Neuronal stem cell (in vitro differentiated cells): ENCODE measurements at regions not wholly inside any gene's neighbourhood (a gene's known extent, or its start where the extent isn't known, plus 50 kb on each side); places are given as distances from the start of the nearest gene placed in this dataset.
"Not testable (repeated sequence)": the region's sequence is repeated elsewhere in the genome, so short reads cannot be mapped to it uniquely, and the experiment has no call there.

Experiments used
- DNase-seq: peaks from one replicate; pipeline ENCODE4 v3.0.0-alpha.2; 2013; ENCODE audit warnings: low spot score
- H2AFZ ChIP-seq: one replicate; pipeline ENCODE4 v1.6.1; 2013; ENCODE audit warnings: mild to moderate bottlenecking, low read length, inconsistent platforms
- H2AK5ac ChIP-seq: 2 replicates; pipeline ENCODE4 v1.6.1; 2013; ENCODE audit warnings: low read depth, mild to moderate bottlenecking, inconsistent platforms, low read length, moderate library complexity, mixed read lengths
- H2BK120ac ChIP-seq: 2 replicates; pipeline ENCODE4 v1.6.1; 2013; ENCODE audit warnings: low read depth, mild to moderate bottlenecking, inconsistent platforms, low read length, moderate library complexity, mixed read lengths
- H2BK12ac ChIP-seq: one replicate; pipeline ENCODE4 v1.6.1; 2013; ENCODE audit warnings: low read length, inconsistent platforms
- H2BK15ac ChIP-seq: 2 replicates; pipeline ENCODE4 v1.6.1; 2013; ENCODE audit warnings: mild to moderate bottlenecking, low read length, inconsistent platforms, mixed read lengths
- H2BK5ac ChIP-seq: one replicate; pipeline ENCODE4 v1.6.1; 2013; ENCODE audit warnings: inconsistent platforms, mild to moderate bottlenecking, low read length, moderate library complexity
- H3K14ac ChIP-seq: one replicate; pipeline ENCODE4 v1.6.1; 2013; ENCODE audit warnings: low read length, inconsistent platforms
- H3K18ac ChIP-seq: 2 replicates; pipeline ENCODE4 v1.6.1; 2013; ENCODE audit warnings: low read length, inconsistent platforms
- H3K23ac ChIP-seq: 2 replicates; pipeline ENCODE4 v1.6.1; 2013; ENCODE audit warnings: low read depth, mild to moderate bottlenecking, mixed read lengths, low read length, inconsistent platforms; ENCODE audit not compliant: poor library complexity
- H3K27ac ChIP-seq: replicated peaks from 3 replicates; pipeline ENCODE4 v1.5.1; 2013; ENCODE audit warnings: low read length, inconsistent platforms
- H3K27me3 ChIP-seq, 3 experiments: 2 replicates each; pipeline ENCODE4 v1.6.1; 2013; ENCODE audit warnings: low read length in 3 of 3, mild to moderate bottlenecking in 2 of 3, inconsistent platforms in 1 of 3, low read depth in 1 of 3, mixed read lengths in 1 of 3, moderate library complexity in 1 of 3; ENCODE audit not compliant: control insufficient read depth in 3 of 3, insufficient read depth in 3 of 3
- H3K36me3 ChIP-seq, 2 donors: replicated peaks in 1 of 2; 2 replicates each; pipeline ENCODE4 v1.6.1; 2013; ENCODE audit warnings: low read length in 2 of 2; ENCODE audit not compliant: control insufficient read depth in 2 of 2, insufficient read depth in 2 of 2
- H3K4ac ChIP-seq: 2 replicates; pipeline ENCODE4 v1.6.1; 2013; ENCODE audit warnings: inconsistent platforms, mild to moderate bottlenecking, low read length, moderate library complexity
- H3K4me1 ChIP-seq, 2 donors: 1 replicate in 1 of 2; 2 replicates in 1 of 2; pipeline ENCODE4 v1.6.1; 2013; ENCODE audit warnings: low read length in 2 of 2, low read depth in 1 of 2; ENCODE audit not compliant: control insufficient read depth in 2 of 2, insufficient read depth in 1 of 2
- H3K4me2 ChIP-seq: one replicate; pipeline ENCODE4 v1.6.1; 2013; ENCODE audit warnings: mild to moderate bottlenecking, low read length, inconsistent platforms; ENCODE audit not compliant: insufficient read depth, poor library complexity, severe bottlenecking
- H3K4me3 ChIP-seq, 2 donors: 2 replicates each; pipeline ENCODE4 v1.5.1; 2013; ENCODE audit warnings: low read length in 2 of 2, mild to moderate bottlenecking in 2 of 2, inconsistent platforms in 1 of 2, moderate library complexity in 1 of 2
- H3K79me1 ChIP-seq: one replicate; pipeline ENCODE4 v1.6.1; 2013; ENCODE audit warnings: low read depth, mild to moderate bottlenecking, inconsistent platforms, low read length, moderate library complexity
- H3K9ac ChIP-seq: one replicate; pipeline ENCODE4 v1.6.1; 2013; ENCODE audit warnings: mild to moderate bottlenecking, low read depth, low read length, inconsistent platforms; ENCODE audit not compliant: poor library complexity
- H3K9me3 ChIP-seq, 2 donors: replicated peaks in 1 of 2; 2 replicates each; pipeline versions ENCODE3 to v1.6.1; 2013; ENCODE audit warnings: low read length in 2 of 2, mild to moderate bottlenecking in 2 of 2, inconsistent platforms in 1 of 2, low read depth in 1 of 2, mixed read lengths in 1 of 2, moderate library complexity in 1 of 2; ENCODE audit not compliant: control insufficient read depth in 2 of 2, insufficient read depth in 1 of 2
- H4K8ac ChIP-seq: one replicate; pipeline ENCODE4 v1.6.1; 2013; ENCODE audit warnings: low read depth, mild to moderate bottlenecking, inconsistent platforms, low read length, moderate library complexity
- H4K91ac ChIP-seq: one replicate; pipeline ENCODE4 v1.6.1; 2013; ENCODE audit warnings: low read length, low read depth, mild to moderate bottlenecking, inconsistent platforms; ENCODE audit not compliant: poor library complexity
- WGBS, 2 donors: extraction: QIAGEN DNeasy Blood & Tissue Kit; methylation state at CpG; one replicate each; pipeline ENCODE4 v1.1.7; 2013; ENCODE audit warnings: missing lambda C conversion rate in 2 of 2, mixed read lengths in 1 of 2; ENCODE audit not compliant: insufficient read length in 2 of 2, insufficient replicate concordance in 1 of 2; ENCODE audit errors: extremely low coverage in 2 of 2; 5-methylcytosine and 5-hydroxymethylcytosine counted together

DNA sequence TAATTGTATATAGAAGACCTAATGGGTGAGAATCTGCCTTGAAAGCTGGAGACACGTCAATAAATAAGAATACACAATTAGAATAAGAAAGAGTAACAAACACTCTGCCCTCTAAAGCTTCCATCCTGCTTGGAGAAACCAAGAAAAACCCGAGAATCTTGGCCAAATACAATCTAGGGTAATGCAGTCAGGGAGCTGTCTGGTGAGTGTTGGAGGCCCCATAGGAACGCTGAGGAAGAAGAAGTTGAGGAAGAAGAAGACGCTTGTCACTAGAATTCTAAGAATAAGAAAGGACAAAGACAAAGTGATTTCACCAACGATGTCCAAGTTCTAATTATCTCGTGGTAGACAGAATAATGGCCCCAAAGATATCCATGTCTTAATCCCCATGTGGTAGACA, 4485.9 kb upstream of the OR11H1 start:
- Histone ChIP-seq H2AFZ (no peak overlapping the region), H3K4me2 (no peak overlapping the region), H3K4me1 (no peaks in the 10 kb centered on the region), H3K9ac (no peak overlapping the region), H3K23ac (no peak overlapping the region), H3K79me1 (no peaks in the 10 kb centered on the region), H3K27me3 (no peaks in the 10 kb centered on the region), H3K4ac (no peak overlapping the region), H4K91ac (no peak overlapping the region), H3K36me3 (no peaks in the 10 kb centered on the region), H4K8ac (no peak overlapping the region), H2BK12ac (no peak overlapping the region), H3K14ac (no peak overlapping the region), H3K4me3 (no peak overlapping the region), H2BK15ac (no peak overlapping the region), H2AK5ac (no peak overlapping the region), H3K27ac (no peak overlapping the region), H3K18ac (no peak overlapping the region), H3K9me3 (peaks cover 0 to 6% of the 10 kb centered on the region in 2 donors), H2BK120ac (no peak overlapping the region), H2BK5ac (no peak overlapping the region)
- WGBS, 2 donors = no CpG with 5 or more reads among the region's 6 CpGs
- no peak for DNase-seq

DNA sequence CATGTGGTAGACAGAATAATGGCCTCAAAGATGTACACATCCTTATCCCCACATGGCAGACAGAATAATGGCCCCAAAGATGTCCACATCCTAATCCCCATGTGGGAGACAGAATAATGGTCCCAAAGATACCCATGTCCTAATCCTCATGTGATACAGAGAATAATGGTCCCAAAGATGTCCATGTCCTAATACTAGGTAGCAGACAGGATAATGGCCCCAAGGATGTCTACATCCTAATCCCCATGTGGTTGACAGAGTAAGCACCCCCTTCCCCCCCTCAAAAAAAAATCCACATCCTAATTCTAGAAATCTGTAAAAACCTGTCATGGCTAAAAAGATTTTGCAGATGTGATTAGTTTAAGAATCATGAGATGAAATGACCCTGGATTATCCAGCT, 4484.7 kb upstream of the OR11H1 start:
- not testable (repeated sequence) for H3K4me3 ChIP-seq, H3K36me3 ChIP-seq, H3K79me1 ChIP-seq, H2AFZ ChIP-seq, H3K27ac ChIP-seq, H2BK120ac ChIP-seq, H2AK5ac ChIP-seq, H3K23ac ChIP-seq, H2BK12ac ChIP-seq, H3K27me3 ChIP-seq, H3K9me3 ChIP-seq, H2BK5ac ChIP-seq, H4K91ac ChIP-seq, H3K14ac ChIP-seq, H3K4me1 ChIP-seq, H3K4me2 ChIP-seq, H4K8ac ChIP-seq, DNase-seq, H3K4ac ChIP-seq, H3K18ac ChIP-seq, H3K9ac ChIP-seq, H2BK15ac ChIP-seq

DNA sequence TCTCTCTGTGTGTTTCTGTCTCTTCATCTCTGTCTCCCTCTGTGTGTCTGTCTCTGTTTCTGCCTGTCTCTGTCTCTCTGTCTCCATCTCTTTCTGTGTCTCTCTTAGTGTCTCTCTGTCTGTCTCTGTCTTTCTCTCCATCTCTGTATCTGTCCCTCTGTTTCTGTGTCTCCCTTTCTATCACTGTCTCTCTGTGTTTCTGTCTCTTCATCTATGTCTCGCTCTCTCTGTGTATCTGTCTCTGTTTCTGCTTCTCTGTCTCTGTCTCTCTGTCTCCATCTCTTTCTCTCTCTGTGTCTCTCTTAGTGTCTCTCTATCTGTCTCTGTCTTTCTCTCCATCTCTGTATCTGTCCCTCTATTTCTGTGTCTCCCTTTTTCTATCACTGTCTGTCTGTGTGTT, 4479.1 kb upstream of the OR11H1 start:
- H3K4ac ChIP-seq, H3K9ac ChIP-seq, DNase-seq, H3K27me3 ChIP-seq, H3K36me3 ChIP-seq, H2BK5ac ChIP-seq, H3K79me1 ChIP-seq, H3K4me3 ChIP-seq, H3K18ac ChIP-seq, H3K23ac ChIP-seq, H3K9me3 ChIP-seq, H4K91ac ChIP-seq, H2BK120ac ChIP-seq, H4K8ac ChIP-seq, H2AFZ ChIP-seq, H2BK12ac ChIP-seq, H3K27ac ChIP-seq, H3K4me1 ChIP-seq, H3K4me2 ChIP-seq, H2BK15ac ChIP-seq, H2AK5ac ChIP-seq, H3K14ac ChIP-seq: not testable (repeated sequence)
- no CpG with 5 or more reads among the region's 1 CpG for WGBS, 2 donors

DNA sequence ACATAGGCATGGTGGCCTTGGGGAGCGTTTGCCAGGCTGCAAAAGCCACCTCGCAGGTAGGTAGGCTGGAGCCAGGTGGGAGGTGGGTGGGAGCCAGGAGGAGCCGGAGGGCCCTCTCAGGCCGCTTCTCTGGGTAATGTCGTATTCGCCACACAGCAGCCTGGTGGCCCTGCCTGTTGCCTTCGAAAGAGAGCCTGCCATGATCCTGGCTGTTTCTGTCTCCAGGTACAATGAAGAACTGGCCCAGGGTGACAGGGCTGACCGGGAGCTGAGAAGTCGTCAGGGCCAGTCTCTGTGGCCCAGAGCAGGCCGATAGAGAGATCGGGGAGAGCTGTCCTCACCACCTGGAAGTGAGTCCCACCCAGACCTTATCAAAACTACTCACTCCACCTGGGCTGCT, 4477.8 kb upstream of the OR11H1 start:
- H3K9ac ChIP-seq, DNase-seq, H4K91ac ChIP-seq, H3K4me1 ChIP-seq, H3K18ac ChIP-seq, H2BK120ac ChIP-seq, H3K36me3 ChIP-seq, H2BK5ac ChIP-seq, H4K8ac ChIP-seq, H2AFZ ChIP-seq, H2AK5ac ChIP-seq, H3K9me3 ChIP-seq, H3K4me3 ChIP-seq, H3K27me3 ChIP-seq, H3K23ac ChIP-seq, H3K79me1 ChIP-seq, H2BK12ac ChIP-seq, H2BK15ac ChIP-seq, H3K14ac ChIP-seq, H3K4ac ChIP-seq, H3K27ac ChIP-seq, H3K4me2 ChIP-seq: not testable (repeated sequence)
- no CpG with 5 or more reads among the region's 11 CpGs for WGBS, 2 donors
